HL-60 (cell line): ENCODE measurements at regions not wholly inside any gene's neighbourhood (a gene's known extent, or its start where the extent isn't known, plus 50 kb on each side); places are given as distances from the start of the nearest gene placed in this dataset.

ENCODE experiments used
- CTCF ChIP-seq: IDR thresholded peaks from one replicate; pipeline ENCODE4 v1.5.1; 2011; ENCODE audit warnings: low read length, control low read depth, inconsistent platforms; ENCODE audit not compliant: insufficient read depth
- POLR2AphosphoS5 ChIP-seq: IDR thresholded peaks from 2 replicates; pipeline ENCODE4 v1.6.1; 2012; ENCODE audit warnings: low read depth
- REST ChIP-seq: IDR thresholded peaks from 2 replicates; pipeline ENCODE4 v1.6.1; 2012; ENCODE audit warnings: low read depth; ENCODE audit not compliant: insufficient replicate concordance
- SPI1 ChIP-seq: IDR thresholded peaks from 2 replicates; pipeline ENCODE4 v1.6.1; 2012; ENCODE audit warnings: low read depth, mild to moderate bottlenecking, borderline replicate concordance

- TF ChIP-seq CTCF (no peak), REST (no peak), POLR2AphosphoS5 (no peak), SPI1 (no peak)
Observed at GRCh38 chr15:31516440-31516839, 189.8 kb downstream of the KLF13 start.
